Liver (tissue), 8 donors: ENCODE measurements at regions not wholly inside any gene's neighbourhood (a gene's known extent, or its start where the extent isn't known, plus 50 kb on each side); places are given as distances from the start of the nearest gene placed in this dataset.

Experiments
- DNase-seq: peaks from one replicate; pipeline ENCODE4 v3.0.0-alpha.2; 2017; ENCODE audit warnings: low spot score
- H3K27ac ChIP-seq, 2 donors: one replicate each; pipeline ENCODE4 v1.7.0; 2013; ENCODE audit warnings: inconsistent platforms in 2 of 2, low read length in 2 of 2, control low read depth in 1 of 2, low read depth in 1 of 2, mild to moderate bottlenecking in 1 of 2
- H3K27me3 ChIP-seq, 4 donors: one replicate each; pipeline versions ENCODE4 v1.6.1 to v1.7.0; 2013; ENCODE audit warnings: low read length in 3 of 4, inconsistent platforms in 1 of 4, mild to moderate bottlenecking in 1 of 4, moderate library complexity in 1 of 4; ENCODE audit not compliant: control insufficient read depth in 4 of 4, insufficient read depth in 4 of 4
- H3K36me3 ChIP-seq, 4 donors: one replicate each; pipeline versions ENCODE4 v1.6.1 to v1.7.0; 2013; ENCODE audit warnings: low read length in 3 of 4, mild to moderate bottlenecking in 3 of 4, low read depth in 1 of 4, moderate library complexity in 1 of 4; ENCODE audit not compliant: control insufficient read depth in 4 of 4, insufficient read depth in 3 of 4
- H3K4me1 ChIP-seq, 4 donors: one replicate each; pipeline versions ENCODE4 v1.6.1 to v1.7.0; 2013; ENCODE audit warnings: low read length in 3 of 4, mild to moderate bottlenecking in 3 of 4, moderate library complexity in 1 of 4; ENCODE audit not compliant: control insufficient read depth in 4 of 4, insufficient read depth in 4 of 4
- H3K4me3 ChIP-seq, 3 donors: one replicate each; pipeline versions ENCODE4 v1.6.1 to v1.7.0; 2013; ENCODE audit warnings: low read length in 3 of 3, control low read depth in 1 of 3, low read depth in 1 of 3, mild to moderate bottlenecking in 1 of 3
- H3K9ac ChIP-seq, 2 donors: one replicate each; pipeline ENCODE4 v1.7.0; 2013; ENCODE audit warnings: low read length in 2 of 2, mild to moderate bottlenecking in 2 of 2, moderate library complexity in 2 of 2, control low read depth in 1 of 2, low read depth in 1 of 2
- H3K9me3 ChIP-seq, 4 donors: one replicate each; pipeline versions ENCODE4 v1.6.1 to v1.7.0; 2013; ENCODE audit warnings: low read length in 3 of 4; ENCODE audit not compliant: control insufficient read depth in 4 of 4
- EGR1 ChIP-seq, 2 donors: IDR thresholded peaks; 2 replicates each; pipeline ENCODE4 v1.6.1; 2016 to 2018; ENCODE audit warnings: antibody characterized with exemption in 2 of 2, low read depth in 2 of 2
- FOXA1 ChIP-seq: IDR thresholded peaks from 2 replicates; pipeline ENCODE4 v1.6.1; 2016; ENCODE audit warnings: antibody characterized with exemption
- FOXA2 ChIP-seq: IDR thresholded peaks from 2 replicates; pipeline ENCODE4 v1.6.1; 2016; ENCODE audit warnings: antibody characterized with exemption
- GABPA ChIP-seq, 2 donors: IDR thresholded peaks in 1 of 2; conservative IDR thresholded peaks in 1 of 2; 2 replicates each; pipeline ENCODE4 v1.6.1; 2016; ENCODE audit warnings: antibody characterized with exemption in 2 of 2, mild to moderate bottlenecking in 1 of 2, moderate library complexity in 1 of 2
- HNF4A ChIP-seq, 2 donors: conservative IDR thresholded peaks; 2 replicates each; pipeline ENCODE4 v1.6.1; 2016; ENCODE audit warnings: antibody characterized with exemption in 2 of 2, mild to moderate bottlenecking in 2 of 2
- HNF4G ChIP-seq: IDR thresholded peaks from 2 replicates; pipeline ENCODE4 v1.6.1; 2016; ENCODE audit warnings: antibody characterized with exemption
- JUND ChIP-seq, 2 donors: IDR thresholded peaks; 2 replicates each; pipeline ENCODE4 v1.6.1; 2016; ENCODE audit warnings: antibody characterized with exemption in 2 of 2
- NR2F2 ChIP-seq: IDR thresholded peaks from 2 replicates; pipeline ENCODE4 v1.6.1; 2016; ENCODE audit warnings: antibody characterized with exemption
- RAD21 ChIP-seq, 2 donors: IDR thresholded peaks; 2 replicates each; pipeline ENCODE4 v1.6.1; 2016; ENCODE audit warnings: antibody characterized with exemption in 2 of 2, mild to moderate bottlenecking in 2 of 2
- RXRA ChIP-seq, 2 donors: IDR thresholded peaks; 2 replicates each; pipeline ENCODE4 v1.6.1; 2017 to 2018; ENCODE audit warnings: antibody characterized with exemption in 2 of 2, mild to moderate bottlenecking in 1 of 2
- SP1 ChIP-seq: IDR thresholded peaks from 2 replicates; pipeline ENCODE4 v1.6.1; 2018; ENCODE audit warnings: antibody characterized with exemption, mild to moderate bottlenecking
- TAF1 ChIP-seq: conservative IDR thresholded peaks from 2 replicates; pipeline ENCODE4 v1.6.1; 2016; ENCODE audit warnings: antibody characterized with exemption, mild to moderate bottlenecking
- YY1 ChIP-seq: IDR thresholded peaks from 2 replicates; pipeline ENCODE4 v1.6.1; 2016; ENCODE audit warnings: antibody characterized with exemption, mild to moderate bottlenecking
- WGBS: extraction: QIAGEN DNeasy Blood & Tissue Kit; methylation state at CpG from one replicate; pipeline ENCODE4 v1.1.7; 2013; 5-methylcytosine and 5-hydroxymethylcytosine counted together
- TF ChIP-seq, protein P1 (sequence below): IDR thresholded peaks from 2 replicates; pipeline ENCODE4 v1.6.1; 2016; ENCODE audit warnings: antibody characterized with exemption, mild to moderate bottlenecking
- TF ChIP-seq, protein P2 (sequence below): IDR thresholded peaks from 2 replicates; pipeline ENCODE4 v1.6.1; 2016; ENCODE audit warnings: antibody characterized with exemption
- TF ChIP-seq, protein P3 (sequence below): IDR thresholded peaks from 2 replicates; pipeline ENCODE4 v1.6.1; 2016; ENCODE audit warnings: antibody characterized with exemption
- TF ChIP-seq, protein P4 (sequence below): fragments of 150-350 bp; IDR thresholded peaks from 2 replicates; pipeline ENCODE4 v1.5.1; 2017; ENCODE audit warnings: improper control_type of control experiment, low read depth, low read length; ENCODE audit not compliant: missing input control
- TF ChIP-seq, protein P5 (sequence below): IDR thresholded peaks from 2 replicates; pipeline ENCODE4 v1.6.1; 2016; ENCODE audit warnings: antibody characterized with exemption
- donor health status: healthy.
- donor health status: healthy.
- donor health status: healthy.
- donor health status: healthy.
- donor health status: healthy.

DNA sequence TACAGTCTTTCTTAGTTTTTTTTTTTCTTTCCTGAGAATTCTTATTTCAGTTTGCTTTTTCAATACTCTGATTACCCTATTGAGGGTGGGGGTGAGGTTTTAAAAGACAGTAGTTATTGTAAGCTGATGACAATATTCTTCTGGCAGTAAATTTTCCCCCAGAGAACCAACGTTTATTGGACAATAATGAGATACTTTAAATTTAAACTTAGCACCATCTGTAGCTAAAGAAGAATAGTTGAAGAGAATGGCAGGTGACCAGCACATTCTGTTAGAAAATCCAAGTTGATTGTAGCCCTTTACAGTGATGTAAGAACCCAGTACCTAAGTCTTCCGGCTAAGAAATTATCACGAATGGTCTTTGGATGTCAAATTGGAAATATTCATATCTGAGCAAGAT lies 364.6 kb upstream of the LYPLAL1 start:
- Histone ChIP-seq H3K36me3 (no peaks in the 10 kb centered on the region), H3K9me3 (no peaks in the 10 kb centered on the region), H3K4me3 (no peak overlapping the region), H3K9ac (no peak overlapping the region), H3K4me1 (no peaks in the 10 kb centered on the region), H3K27ac (no peak overlapping the region), H3K27me3 (no peaks in the 10 kb centered on the region)
- TF ChIP-seq YY1 (no peak), FOXA1 (no peak), HNF4G (no peak), RXRA (IDR thresholded peaks at IDR 0.05) (no peak), TAF1 (no peak), SP1 (no peak), RAD21 (IDR thresholded peaks at IDR 0.05) (no peak), JUND (IDR thresholded peaks at IDR 0.05) (no peak), GABPA (IDR thresholded peaks at IDR 0.05 in 1 of 2, conservative IDR thresholded peaks at IDR 0.05 in 1 of 2) (no peak), NR2F2 (no peak), FOXA2 (no peak), EGR1 (IDR thresholded peaks at IDR 0.05; ENCODE audit: low read depth in 2 of 2) (no peak)
- TF ChIP-seq, protein P1, sequence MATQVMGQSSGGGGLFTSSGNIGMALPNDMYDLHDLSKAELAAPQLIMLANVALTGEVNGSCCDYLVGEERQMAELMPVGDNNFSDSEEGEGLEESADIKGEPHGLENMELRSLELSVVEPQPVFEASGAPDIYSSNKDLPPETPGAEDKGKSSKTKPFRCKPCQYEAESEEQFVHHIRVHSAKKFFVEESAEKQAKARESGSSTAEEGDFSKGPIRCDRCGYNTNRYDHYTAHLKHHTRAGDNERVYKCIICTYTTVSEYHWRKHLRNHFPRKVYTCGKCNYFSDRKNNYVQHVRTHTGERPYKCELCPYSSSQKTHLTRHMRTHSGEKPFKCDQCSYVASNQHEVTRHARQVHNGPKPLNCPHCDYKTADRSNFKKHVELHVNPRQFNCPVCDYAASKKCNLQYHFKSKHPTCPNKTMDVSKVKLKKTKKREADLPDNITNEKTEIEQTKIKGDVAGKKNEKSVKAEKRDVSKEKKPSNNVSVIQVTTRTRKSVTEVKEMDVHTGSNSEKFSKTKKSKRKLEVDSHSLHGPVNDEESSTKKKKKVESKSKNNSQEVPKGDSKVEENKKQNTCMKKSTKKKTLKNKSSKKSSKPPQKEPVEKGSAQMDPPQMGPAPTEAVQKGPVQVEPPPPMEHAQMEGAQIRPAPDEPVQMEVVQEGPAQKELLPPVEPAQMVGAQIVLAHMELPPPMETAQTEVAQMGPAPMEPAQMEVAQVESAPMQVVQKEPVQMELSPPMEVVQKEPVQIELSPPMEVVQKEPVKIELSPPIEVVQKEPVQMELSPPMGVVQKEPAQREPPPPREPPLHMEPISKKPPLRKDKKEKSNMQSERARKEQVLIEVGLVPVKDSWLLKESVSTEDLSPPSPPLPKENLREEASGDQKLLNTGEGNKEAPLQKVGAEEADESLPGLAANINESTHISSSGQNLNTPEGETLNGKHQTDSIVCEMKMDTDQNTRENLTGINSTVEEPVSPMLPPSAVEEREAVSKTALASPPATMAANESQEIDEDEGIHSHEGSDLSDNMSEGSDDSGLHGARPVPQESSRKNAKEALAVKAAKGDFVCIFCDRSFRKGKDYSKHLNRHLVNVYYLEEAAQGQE: no peak
- TF ChIP-seq, protein P2, sequence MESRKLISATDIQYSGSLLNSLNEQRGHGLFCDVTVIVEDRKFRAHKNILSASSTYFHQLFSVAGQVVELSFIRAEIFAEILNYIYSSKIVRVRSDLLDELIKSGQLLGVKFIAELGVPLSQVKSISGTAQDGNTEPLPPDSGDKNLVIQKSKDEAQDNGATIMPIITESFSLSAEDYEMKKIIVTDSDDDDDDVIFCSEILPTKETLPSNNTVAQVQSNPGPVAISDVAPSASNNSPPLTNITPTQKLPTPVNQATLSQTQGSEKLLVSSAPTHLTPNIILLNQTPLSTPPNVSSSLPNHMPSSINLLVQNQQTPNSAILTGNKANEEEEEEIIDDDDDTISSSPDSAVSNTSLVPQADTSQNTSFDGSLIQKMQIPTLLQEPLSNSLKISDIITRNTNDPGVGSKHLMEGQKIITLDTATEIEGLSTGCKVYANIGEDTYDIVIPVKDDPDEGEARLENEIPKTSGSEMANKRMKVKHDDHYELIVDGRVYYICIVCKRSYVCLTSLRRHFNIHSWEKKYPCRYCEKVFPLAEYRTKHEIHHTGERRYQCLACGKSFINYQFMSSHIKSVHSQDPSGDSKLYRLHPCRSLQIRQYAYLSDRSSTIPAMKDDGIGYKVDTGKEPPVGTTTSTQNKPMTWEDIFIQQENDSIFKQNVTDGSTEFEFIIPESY: no peak
- TF ChIP-seq, protein P3, sequence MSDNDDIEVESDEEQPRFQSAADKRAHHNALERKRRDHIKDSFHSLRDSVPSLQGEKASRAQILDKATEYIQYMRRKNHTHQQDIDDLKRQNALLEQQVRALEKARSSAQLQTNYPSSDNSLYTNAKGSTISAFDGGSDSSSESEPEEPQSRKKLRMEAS: no peak
- TF ChIP-seq, protein P4, sequence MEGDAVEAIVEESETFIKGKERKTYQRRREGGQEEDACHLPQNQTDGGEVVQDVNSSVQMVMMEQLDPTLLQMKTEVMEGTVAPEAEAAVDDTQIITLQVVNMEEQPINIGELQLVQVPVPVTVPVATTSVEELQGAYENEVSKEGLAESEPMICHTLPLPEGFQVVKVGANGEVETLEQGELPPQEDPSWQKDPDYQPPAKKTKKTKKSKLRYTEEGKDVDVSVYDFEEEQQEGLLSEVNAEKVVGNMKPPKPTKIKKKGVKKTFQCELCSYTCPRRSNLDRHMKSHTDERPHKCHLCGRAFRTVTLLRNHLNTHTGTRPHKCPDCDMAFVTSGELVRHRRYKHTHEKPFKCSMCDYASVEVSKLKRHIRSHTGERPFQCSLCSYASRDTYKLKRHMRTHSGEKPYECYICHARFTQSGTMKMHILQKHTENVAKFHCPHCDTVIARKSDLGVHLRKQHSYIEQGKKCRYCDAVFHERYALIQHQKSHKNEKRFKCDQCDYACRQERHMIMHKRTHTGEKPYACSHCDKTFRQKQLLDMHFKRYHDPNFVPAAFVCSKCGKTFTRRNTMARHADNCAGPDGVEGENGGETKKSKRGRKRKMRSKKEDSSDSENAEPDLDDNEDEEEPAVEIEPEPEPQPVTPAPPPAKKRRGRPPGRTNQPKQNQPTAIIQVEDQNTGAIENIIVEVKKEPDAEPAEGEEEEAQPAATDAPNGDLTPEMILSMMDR: no peak
- TF ChIP-seq, protein P5, sequence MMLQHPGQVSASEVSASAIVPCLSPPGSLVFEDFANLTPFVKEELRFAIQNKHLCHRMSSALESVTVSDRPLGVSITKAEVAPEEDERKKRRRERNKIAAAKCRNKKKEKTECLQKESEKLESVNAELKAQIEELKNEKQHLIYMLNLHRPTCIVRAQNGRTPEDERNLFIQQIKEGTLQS: no peak
- WGBS: 84% methylated on average over 3 of the region's 3 CpGs
- DNase-seq: no peak

DNA sequence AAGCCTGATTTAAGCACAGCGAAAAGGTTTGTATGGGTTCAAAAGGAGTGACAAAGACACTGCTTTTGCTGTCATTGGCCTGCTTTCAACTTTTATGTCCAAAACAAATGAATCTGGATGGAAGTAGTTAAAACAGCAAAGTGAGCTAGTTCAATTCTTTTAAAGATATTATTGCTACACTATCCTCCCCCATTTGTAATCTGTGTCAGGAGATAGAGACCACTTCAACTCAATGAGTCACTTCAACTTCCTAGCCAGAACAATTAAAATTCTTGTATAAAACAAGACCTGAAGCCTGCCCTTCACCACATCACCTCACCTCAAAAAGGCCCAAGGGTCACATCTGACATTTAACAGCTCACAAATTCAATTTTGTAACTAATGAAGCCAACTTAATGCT lies 364.1 kb upstream of the LYPLAL1 start:
- no peak for DNase-seq
- whole genome bisulfite sequencing: 92% methylated on average over 1 of the region's 1 CpG
- no peak overlapping the region for H3K27ac ChIP-seq

More for the DNA sequence above, 364.1 kb upstream of the LYPLAL1 start:
- Histone ChIP-seq H3K9ac (no peak overlapping the region), H3K4me1 (no peaks in the 10 kb centered on the region), H3K27me3 (no peaks in the 10 kb centered on the region), H3K36me3 (no peaks in the 10 kb centered on the region), H3K9me3 (no peaks in the 10 kb centered on the region), H3K4me3 (no peak overlapping the region)
- TF ChIP-seq FOXA2 (no peak), NR2F2 (no peak), HNF4A (conservative IDR thresholded peaks at IDR 0.05) (no peak), RAD21 (IDR thresholded peaks at IDR 0.05) (no peak), FOXA1 (no peak), HNF4G (no peak), SP1 (no peak), JUND (IDR thresholded peaks at IDR 0.05) (no peak), EGR1 (IDR thresholded peaks at IDR 0.05; ENCODE audit: low read depth in 2 of 2) (no peak), YY1 (no peak), RXRA (IDR thresholded peaks at IDR 0.05) (no peak)
- TF ChIP-seq, protein P3: no peak
- TF ChIP-seq, protein P4: no peak
- TF ChIP-seq, protein P2: no peak
- TF ChIP-seq, protein P5: no peak
